22Rv1 (cell line): ENCODE measurements at regions not wholly inside any gene's neighbourhood (a gene's known extent, or its start where the extent isn't known, plus 50 kb on each side); places are given as distances from the start of the nearest gene placed in this dataset.

Source experiments
- H3K27ac ChIP-seq: fragments of 450-650 bp; 2 replicates; pipeline ENCODE4 v1.5.1; 2017
- CTCF ChIP-seq: fragments of 450-650 bp; IDR thresholded peaks from 2 replicates; pipeline ENCODE4 v1.5.1; 2017; ENCODE audit warnings: mild to moderate bottlenecking
- ZFX ChIP-seq: fragments of 450-650 bp; IDR thresholded peaks from 2 replicates; pipeline ENCODE4 v1.6.1; 2017; ENCODE audit warnings: antibody characterized with exemption, borderline replicate concordance

DNA sequence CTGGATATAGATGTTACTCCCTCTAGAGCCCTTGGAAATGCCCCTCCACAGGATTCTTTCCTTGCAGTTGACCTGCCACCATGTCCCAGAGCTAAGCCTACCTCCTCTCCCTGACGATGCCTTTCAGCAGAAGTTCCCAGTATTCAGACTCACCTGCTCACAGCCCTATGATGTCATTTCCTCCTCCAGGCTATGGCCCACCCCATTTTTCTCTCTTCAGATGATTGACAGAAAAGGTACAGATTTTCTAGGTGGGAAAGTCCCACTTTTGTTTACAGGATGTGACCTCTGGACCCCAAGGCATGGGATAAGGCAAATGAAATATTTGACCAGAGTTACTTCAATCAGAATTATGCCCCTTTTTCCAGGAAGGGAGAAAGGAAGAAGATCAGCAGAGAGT lies 280.2 kb upstream of the PHYHIPL start:
- no peak for TF ChIP-seq ZFX
- no peak for TF ChIP-seq CTCF
- H3K27ac ChIP-seq = no peak overlapping the region

DNA sequence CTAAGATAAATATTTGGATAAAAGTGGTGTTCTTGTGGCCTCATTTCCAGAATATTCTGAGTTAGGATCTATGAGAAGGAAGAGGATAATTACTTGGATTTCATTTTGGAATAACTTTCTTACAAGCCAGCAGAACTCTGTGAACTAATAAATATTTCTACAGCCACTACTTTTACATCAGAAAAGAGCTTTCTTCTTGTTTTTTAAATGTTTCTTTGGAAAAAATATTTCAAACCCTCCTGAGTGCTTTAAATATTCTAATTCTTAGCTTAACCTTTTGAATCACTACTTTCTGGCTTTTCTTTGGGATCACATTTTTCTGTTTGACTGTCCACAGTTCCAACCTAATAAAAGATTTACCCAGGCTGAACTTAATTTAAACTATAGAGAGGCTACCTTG lies 279.2 kb upstream of the PHYHIPL start:
- H3K27ac ChIP-seq = no peak overlapping the region
- TF ChIP-seq CTCF (no peak), ZFX (no peak)

DNA sequence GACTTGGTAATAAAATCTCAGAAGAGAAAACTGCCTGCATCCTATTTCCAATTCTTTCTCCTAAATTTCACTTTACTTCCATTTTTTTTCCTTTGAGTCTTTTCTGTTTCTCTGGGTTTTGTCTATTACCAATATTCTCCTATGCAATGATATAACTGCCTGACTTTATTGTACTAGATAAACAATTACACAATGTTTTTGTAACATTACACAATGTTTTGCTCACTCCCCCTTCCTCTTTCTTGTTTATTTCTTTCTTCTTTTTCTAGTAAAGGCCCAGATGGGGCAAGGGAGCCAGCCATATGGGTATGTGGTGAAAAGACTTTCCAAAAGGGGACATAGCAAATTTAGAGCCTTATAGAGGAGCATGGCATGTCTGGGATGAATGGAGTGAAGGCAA lies 278.7 kb upstream of the PHYHIPL start:
- TF ChIP-seq ZFX (no peak), CTCF (no peak)
- no peak overlapping the region for H3K27ac ChIP-seq

DNA sequence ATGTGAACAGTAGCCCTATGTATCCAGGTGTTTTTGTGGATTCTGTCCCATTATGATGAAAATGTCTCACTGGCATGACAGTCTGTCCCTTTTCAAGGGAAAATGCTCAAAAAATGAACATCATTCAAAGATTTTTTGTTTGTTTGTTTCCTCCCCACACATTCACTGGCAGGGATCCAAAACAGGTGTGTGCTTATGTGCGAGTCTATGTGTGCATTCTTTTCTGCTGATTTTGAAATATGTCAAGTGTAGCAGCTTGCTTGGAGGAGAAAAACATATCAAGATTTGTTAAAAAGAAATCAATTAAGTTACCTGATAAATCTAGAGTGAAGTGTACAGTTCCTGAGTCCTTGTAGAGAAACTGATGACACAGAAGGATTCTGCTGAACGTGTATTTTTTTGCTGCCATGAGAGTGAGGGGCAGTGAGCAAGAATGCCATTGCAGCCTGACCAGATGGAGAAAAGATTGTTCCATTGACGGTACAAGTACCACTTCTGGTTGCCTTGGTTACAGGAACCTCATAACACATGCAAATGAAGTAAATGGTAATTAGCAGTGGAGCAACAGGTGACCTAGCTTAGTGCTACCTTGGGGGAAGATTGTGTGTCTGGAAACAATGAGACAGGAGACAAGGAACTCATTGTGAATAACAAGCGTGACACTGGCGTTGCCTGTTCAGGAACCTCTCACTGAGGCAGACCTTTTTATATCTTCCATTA lies 277.4 kb upstream of the PHYHIPL start:
- TF ChIP-seq CTCF = no peak
- TF ChIP-seq ZFX = no peak
- no peak overlapping the region for H3K27ac ChIP-seq

DNA sequence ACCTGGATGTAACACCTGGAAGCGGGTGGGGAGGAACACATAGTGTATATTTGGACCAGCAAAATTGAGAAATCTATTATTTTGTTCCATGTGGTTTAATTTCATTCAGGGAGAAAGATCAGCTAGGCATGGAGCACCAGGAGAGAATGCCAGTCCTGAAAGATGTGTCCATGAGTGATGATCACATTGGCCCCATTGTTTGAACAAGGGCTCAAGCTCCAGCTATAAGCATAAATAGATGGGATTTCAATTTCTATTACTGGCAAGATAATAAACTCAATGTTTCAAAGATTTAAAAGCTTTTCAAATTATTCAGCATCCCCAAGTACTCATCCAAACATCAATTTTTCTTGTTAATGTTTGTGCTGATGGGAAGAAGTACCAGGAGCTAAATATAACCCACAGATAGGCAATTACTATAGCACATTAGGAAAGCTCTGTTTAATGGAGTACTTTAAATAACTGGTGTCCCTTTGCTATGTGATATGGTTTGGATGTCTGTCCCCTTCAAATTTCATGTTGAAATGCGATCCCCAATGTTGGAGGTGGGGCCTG lies 275.3 kb upstream of the PHYHIPL start:
- TF ChIP-seq CTCF = no peak
- TF ChIP-seq ZFX = no peak
- H3K27ac ChIP-seq = no peak overlapping the region

DNA sequence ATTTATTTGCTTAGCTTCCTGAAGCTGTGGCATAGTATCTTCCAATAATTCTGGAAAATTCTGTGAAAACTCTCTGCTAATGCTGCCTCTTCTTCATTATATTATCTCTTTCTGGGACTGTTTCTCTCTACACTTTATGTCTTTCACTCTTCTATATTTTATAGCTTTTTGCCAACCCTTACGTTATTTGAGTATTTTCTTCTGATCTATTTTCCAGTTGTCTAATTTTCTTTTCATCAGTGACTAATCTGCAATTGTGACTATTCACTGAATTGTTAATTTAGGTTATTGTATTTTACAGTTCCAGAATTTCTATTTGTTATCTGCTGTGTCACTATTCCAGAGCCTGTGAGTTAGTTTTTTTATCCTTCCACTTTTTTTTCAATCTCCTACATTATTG lies 273.4 kb upstream of the PHYHIPL start:
- TF ChIP-seq ZFX = no peak
- TF ChIP-seq CTCF = no peak
- no peak overlapping the region for H3K27ac ChIP-seq

DNA sequence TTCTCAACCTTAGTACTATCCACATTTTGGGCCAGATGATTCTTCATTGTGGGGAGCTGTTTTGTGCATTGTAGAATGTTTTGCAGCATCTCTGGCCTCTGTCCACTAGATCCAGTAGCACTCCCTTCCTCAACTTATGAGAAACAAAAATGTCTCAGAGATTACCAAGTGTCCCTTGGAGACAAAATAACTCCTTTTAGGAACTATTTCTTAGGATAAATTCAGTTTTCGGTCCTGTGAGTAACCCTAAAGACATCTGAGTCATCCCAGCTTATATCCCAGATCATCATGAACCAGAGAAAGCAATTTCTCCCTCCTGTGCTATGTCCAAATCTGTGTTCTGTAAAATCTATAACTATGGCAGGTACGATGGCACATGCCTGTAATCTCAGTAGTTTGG lies 266.6 kb upstream of the PHYHIPL start:
- no peak overlapping the region for H3K27ac ChIP-seq
- TF ChIP-seq CTCF (no peak), ZFX (no peak)
